ENCODE measurements at regions not wholly inside any gene's neighbourhood (a gene's known extent, or its start where the extent isn't known, plus 50 kb on each side); places are given as distances from the start of the nearest gene placed in this dataset.

DNA sequence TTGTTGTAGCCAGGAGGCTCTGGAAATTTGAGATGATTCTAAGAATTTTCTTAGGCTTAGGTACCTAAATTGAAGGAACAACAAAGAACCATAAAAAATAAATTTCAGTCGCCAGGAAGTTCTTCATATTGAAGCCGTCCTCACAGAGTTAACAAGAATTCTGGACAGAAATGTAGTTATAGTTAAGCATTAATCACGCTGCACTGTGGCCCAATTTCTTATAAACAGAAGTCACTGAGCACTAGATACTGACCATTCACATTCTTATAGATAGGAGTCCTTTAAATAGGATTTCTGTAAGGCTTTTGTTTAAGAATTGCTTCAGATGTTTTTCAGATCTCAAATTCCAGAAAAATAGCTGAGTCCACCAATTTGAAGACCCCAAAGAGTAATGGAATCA is 256.2 kb upstream of the PITRM1 start:
- TF ChIP-seq, protein P1, sequence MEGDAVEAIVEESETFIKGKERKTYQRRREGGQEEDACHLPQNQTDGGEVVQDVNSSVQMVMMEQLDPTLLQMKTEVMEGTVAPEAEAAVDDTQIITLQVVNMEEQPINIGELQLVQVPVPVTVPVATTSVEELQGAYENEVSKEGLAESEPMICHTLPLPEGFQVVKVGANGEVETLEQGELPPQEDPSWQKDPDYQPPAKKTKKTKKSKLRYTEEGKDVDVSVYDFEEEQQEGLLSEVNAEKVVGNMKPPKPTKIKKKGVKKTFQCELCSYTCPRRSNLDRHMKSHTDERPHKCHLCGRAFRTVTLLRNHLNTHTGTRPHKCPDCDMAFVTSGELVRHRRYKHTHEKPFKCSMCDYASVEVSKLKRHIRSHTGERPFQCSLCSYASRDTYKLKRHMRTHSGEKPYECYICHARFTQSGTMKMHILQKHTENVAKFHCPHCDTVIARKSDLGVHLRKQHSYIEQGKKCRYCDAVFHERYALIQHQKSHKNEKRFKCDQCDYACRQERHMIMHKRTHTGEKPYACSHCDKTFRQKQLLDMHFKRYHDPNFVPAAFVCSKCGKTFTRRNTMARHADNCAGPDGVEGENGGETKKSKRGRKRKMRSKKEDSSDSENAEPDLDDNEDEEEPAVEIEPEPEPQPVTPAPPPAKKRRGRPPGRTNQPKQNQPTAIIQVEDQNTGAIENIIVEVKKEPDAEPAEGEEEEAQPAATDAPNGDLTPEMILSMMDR (conservative IDR thresholded peaks at IDR 0.05; ENCODE audit: low read depth, low read length), result no peak
- TF ChIP-seq MXI1 (IDR thresholded peaks at IDR 0.05; ENCODE audit: borderline replicate concordance, low read depth, low read length) (no peak), CEBPB (IDR thresholded peaks at IDR 0.05; ENCODE audit: low read depth, low read length) (no peak), BHLHE40 (IDR thresholded peaks at IDR 0.05; ENCODE audit: low read depth, low read length) (no peak), POLR2A (IDR thresholded peaks at IDR 0.05; ENCODE audit: low read depth, low read length) (no peak), MAFK (IDR thresholded peaks at IDR 0.05; ENCODE audit: low read depth, low read length) (no peak), CHD1 (IDR thresholded peaks at IDR 0.05; ENCODE audit: low read depth, low read length) (no peak), RFX5 (IDR thresholded peaks at IDR 0.05; ENCODE audit: low read depth, low read length) (no peak), MAZ (IDR thresholded peaks at IDR 0.05; ENCODE audit: borderline replicate concordance, low read depth, low read length) (no peak), USF2 (IDR thresholded peaks at IDR 0.05; ENCODE audit: low read depth, low read length) (no peak), RAD21 (IDR thresholded peaks at IDR 0.05; ENCODE audit: low read length) (no peak), SMC3 (IDR thresholded peaks at IDR 0.05; ENCODE audit: low read depth, low read length) (no peak), NFE2L2 (IDR thresholded peaks at IDR 0.05; ENCODE audit: low read depth, low read length) (no peak)
- TF ChIP-seq, protein P2, sequence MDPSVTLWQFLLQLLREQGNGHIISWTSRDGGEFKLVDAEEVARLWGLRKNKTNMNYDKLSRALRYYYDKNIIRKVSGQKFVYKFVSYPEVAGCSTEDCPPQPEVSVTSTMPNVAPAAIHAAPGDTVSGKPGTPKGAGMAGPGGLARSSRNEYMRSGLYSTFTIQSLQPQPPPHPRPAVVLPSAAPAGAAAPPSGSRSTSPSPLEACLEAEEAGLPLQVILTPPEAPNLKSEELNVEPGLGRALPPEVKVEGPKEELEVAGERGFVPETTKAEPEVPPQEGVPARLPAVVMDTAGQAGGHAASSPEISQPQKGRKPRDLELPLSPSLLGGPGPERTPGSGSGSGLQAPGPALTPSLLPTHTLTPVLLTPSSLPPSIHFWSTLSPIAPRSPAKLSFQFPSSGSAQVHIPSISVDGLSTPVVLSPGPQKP (IDR thresholded peaks at IDR 0.05; ENCODE audit: borderline replicate concordance, low read depth, low read length), result no peak
